NT2/D1 (cell line): ENCODE measurements at regions not wholly inside any gene's neighbourhood (a gene's known extent, or its start where the extent isn't known, plus 50 kb on each side); places are given as distances from the start of the nearest gene placed in this dataset.

Experiments
- DNase-seq: peaks from one replicate; pipeline ENCODE4 v3.0.0-alpha.2; 2011; ENCODE audit warnings: low read depth, low spot score
- H3K27me3 ChIP-seq: 2 replicates; pipeline ENCODE4 v1.6.0; 2011; ENCODE audit warnings: mild to moderate bottlenecking; ENCODE audit not compliant: insufficient read length, insufficient read depth
- H3K36me3 ChIP-seq: 2 replicates; pipeline ENCODE4 v1.6.1; 2011; ENCODE audit warnings: mild to moderate bottlenecking, low read length, mixed read lengths; ENCODE audit not compliant: insufficient read depth, insufficient read length
- H3K4me1 ChIP-seq: 2 replicates; pipeline ENCODE4 v1.5.1; 2011; ENCODE audit not compliant: insufficient read depth, insufficient read length
- H3K4me3 ChIP-seq: 2 replicates; pipeline ENCODE4 v1.5.1; 2011; ENCODE audit warnings: low read depth; ENCODE audit not compliant: insufficient read length
- H3K9ac ChIP-seq: 2 replicates; pipeline ENCODE4 v1.6.0; 2011; ENCODE audit warnings: low read depth; ENCODE audit not compliant: insufficient read length
- H3K9me3 ChIP-seq: 2 replicates; pipeline ENCODE4 v1.5.1; 2011; ENCODE audit warnings: mild to moderate bottlenecking, low read length; ENCODE audit not compliant: insufficient read depth
- SUZ12 ChIP-seq: IDR thresholded peaks from 2 replicates; pipeline ENCODE4 v1.6.1; 2011; ENCODE audit not compliant: insufficient read length, insufficient read depth; ENCODE audit errors: extremely low read depth
- YY1 ChIP-seq: IDR thresholded peaks from 2 replicates; pipeline ENCODE4 v1.6.1; 2011; ENCODE audit not compliant: insufficient read length, insufficient read depth
- ZNF274 ChIP-seq: IDR thresholded peaks from 2 replicates; pipeline ENCODE4 v1.6.1; 2011; ENCODE audit warnings: mild to moderate bottlenecking, low read depth, low read length

DNA sequence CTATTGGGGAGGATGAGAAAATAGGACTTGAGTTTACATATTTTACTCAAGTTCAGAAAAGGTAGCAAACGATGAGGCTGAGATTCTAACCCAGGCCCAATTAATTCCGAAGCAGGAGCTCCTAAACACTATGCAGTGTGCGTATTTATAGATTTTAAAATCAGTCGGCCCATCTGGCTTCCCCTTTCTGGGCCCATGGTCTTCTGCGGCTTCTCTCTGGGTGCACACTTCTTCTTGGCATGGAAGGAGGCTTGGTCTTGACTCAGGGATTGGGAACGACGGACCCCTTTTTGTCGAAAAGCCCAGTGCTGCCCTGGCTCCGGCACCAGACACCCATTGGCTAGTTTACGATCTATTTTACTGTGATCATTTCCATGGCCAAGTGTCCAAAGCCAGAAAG, 1433.8 kb downstream of the BRD1 start:
- no peaks in the 10 kb centered on the region for H3K36me3 ChIP-seq
- H3K4me3 ChIP-seq = no peak overlapping the region
- H3K27me3 ChIP-seq = no peaks in the 10 kb centered on the region
- no peak for TF ChIP-seq ZNF274
- TF ChIP-seq YY1 = no peak
- TF ChIP-seq SUZ12 = no peak
- peaks cover 4% of the 10 kb centered on the region for H3K4me1 ChIP-seq
- DNase-seq = no peak
- no peak overlapping the region for H3K9ac ChIP-seq
- no peaks in the 10 kb centered on the region for H3K9me3 ChIP-seq

GRCh38 chr22:48393041-48393370, 1434.7 kb downstream of the BRD1 start:
- peaks cover 4% of the 10 kb centered on the region for H3K4me1 ChIP-seq
- no peaks in the 10 kb centered on the region for H3K27me3 ChIP-seq
- TF ChIP-seq YY1 = no peak
- no peak for TF ChIP-seq ZNF274
- TF ChIP-seq SUZ12 = no peak
- no peaks in the 10 kb centered on the region for H3K9me3 ChIP-seq
- H3K9ac ChIP-seq = no peak overlapping the region
- no peak for DNase-seq
- H3K4me3 ChIP-seq = no peak overlapping the region
- H3K36me3 ChIP-seq = no peaks in the 10 kb centered on the region

DNA sequence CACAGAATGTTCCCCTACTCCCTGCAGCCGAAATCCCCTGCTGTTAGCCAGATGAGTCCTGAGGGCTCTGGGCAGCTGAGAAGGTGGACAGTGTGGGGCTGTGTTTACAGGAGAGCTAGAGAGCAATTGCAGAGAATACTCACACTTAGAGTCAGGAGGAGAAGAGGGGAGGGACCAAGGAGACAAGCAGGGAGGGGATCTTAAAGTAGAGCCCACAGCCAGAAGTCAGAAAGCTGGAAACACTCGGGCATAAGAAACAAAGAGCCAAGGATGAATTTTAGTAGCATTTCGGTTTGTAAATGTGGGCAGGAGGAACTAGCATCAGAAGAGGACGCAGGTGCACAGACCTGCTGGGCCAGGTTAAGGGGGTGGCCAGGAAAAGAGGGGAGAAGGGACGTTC, 1435.9 kb downstream of the BRD1 start:
- Histone ChIP-seq H3K36me3 (no peaks in the 10 kb centered on the region), H3K9ac (no peak overlapping the region), H3K4me1 (peaks cover 4% of the 10 kb centered on the region), H3K9me3 (no peaks in the 10 kb centered on the region), H3K27me3 (no peaks in the 10 kb centered on the region), H3K4me3 (no peak overlapping the region)
- DNase-seq = no peak
- TF ChIP-seq ZNF274 = no peak
- TF ChIP-seq SUZ12 = no peak
- no peak for TF ChIP-seq YY1

DNA sequence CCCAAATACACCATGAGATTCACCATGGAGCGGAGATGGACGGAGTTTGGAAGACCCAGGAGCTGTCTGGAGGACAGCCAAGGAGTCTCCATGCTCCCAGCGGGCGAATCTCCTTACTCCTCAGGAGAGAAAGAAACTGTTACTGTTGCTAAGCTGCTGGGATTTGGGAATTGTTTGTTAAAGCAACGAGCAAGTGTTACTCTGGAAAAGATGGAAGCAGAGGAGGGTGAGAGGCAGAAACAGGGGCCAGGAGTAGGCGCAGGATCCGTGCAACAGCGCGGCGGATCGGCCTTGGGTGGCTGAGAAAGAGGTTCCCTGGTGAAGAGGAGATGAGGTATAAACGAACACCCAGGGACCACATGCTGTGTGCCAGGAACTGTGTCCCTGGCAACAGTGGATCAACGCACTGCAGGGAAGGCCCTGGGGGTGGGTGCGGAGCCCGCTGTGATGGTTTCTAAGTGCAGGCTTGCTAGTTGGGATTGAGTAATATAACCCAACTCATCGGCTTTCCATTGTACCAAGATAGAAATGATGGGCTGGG, 1436.4 kb downstream of the BRD1 start:
- Histone ChIP-seq H3K36me3 (no peaks in the 10 kb centered on the region), H3K4me1 (peaks cover 3% of the 10 kb centered on the region), H3K9ac (no peak overlapping the region), H3K9me3 (no peaks in the 10 kb centered on the region), H3K4me3 (no peak overlapping the region), H3K27me3 (no peaks in the 10 kb centered on the region)
- TF ChIP-seq ZNF274 = no peak
- no peak for TF ChIP-seq SUZ12
- no peak for TF ChIP-seq YY1
- no peak for DNase-seq

DNA sequence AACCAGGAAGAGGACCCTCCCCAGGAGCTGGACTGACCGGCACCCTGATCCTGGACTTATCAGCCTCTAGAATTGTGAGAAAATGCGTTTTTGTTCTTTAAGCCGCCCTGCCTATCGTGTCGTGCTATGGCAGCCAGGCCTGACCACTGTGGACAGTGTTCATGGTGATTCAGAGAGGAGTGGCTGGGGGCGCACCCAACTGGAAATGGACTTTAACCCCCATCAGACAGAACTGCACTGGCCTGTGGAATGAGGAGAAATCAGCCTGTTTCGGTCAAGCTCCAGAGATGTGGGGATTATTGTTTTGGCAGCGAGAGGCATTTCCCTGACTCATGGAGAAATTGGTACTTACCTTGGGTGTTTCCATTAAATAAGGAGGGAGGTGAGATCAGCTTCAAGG, 1437.8 kb downstream of the BRD1 start:
- peaks cover 10% of the 10 kb centered on the region; the same call in 1 of the 2 replicates for H3K9me3 ChIP-seq
- no peaks in the 10 kb centered on the region for H3K36me3 ChIP-seq
- H3K27me3 ChIP-seq = no peaks in the 10 kb centered on the region
- no peak overlapping the region for H3K4me3 ChIP-seq
- H3K9ac ChIP-seq = no peak overlapping the region
- TF ChIP-seq YY1 = no peak
- no peak for TF ChIP-seq SUZ12
- no peak for TF ChIP-seq ZNF274
- no peak for DNase-seq
- H3K4me1 ChIP-seq = peaks cover 2% of the 10 kb centered on the region

- Histone ChIP-seq H3K36me3 (no peaks in the 10 kb centered on the region), H3K27me3 (peaks cover 3% of the 10 kb centered on the region), H3K9ac (no peak overlapping the region), H3K4me3 (no peak overlapping the region), H3K9me3 (peaks cover 11% of the 10 kb centered on the region; the same call in 1 of the 2 replicates), H3K4me1 (peaks cover 2% of the 10 kb centered on the region)
- no peak for DNase-seq
- no peak for TF ChIP-seq ZNF274
- no peak for TF ChIP-seq YY1
- TF ChIP-seq SUZ12 = no peak
Observed at GRCh38 chr22:48382197-48382596, 1445.5 kb downstream of the BRD1 start.

DNA sequence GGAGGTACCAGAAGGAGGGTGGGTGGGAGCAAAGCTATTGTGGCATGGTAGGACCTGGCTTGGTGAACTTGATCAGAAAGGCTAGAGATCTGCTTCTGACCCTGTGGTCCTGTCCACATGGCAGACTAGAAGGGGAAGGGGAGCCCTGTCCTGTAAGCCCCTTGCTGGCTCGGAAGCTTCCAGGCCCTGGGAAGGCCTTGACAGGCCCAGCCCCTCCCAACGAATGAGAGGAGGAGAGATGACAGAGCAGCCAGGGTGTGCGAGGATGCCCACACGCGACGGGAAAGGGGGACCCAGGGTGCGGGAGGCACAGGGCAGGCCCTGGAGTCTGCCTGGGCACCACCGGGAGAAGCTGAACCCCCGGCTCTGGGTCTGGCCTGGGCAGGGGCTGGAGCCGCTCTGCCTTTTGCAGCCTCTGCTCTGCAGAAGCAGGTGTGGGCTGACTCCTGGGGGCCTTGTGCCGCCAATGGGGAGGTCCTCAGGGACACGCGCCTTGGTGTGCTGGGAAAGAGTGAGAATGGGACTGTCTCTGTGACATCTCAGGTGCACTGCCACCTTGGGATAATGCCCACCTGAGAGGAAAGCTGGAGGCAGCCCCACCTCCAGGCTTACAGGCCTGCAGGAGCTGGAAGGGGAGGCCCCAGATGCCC, 1447.5 kb downstream of the BRD1 start:
- TF ChIP-seq ZNF274 (no peak), YY1 (no peak)
- peaks cover 8% of the 10 kb centered on the region for H3K27me3 ChIP-seq
- H3K4me1 ChIP-seq = peaks cover 5% of the 10 kb centered on the region
- no peak for DNase-seq
- peaks cover 4% of the 10 kb centered on the region; the same call in 1 of the 2 replicates for H3K9me3 ChIP-seq
- no peak overlapping the region for H3K4me3 ChIP-seq
- no peaks in the 10 kb centered on the region for H3K36me3 ChIP-seq
- H3K9ac ChIP-seq = no peak overlapping the region
